ENCODE measurements at regions not wholly inside any gene's neighbourhood (a gene's known extent, or its start where the extent isn't known, plus 50 kb on each side); places are given as distances from the start of the nearest gene placed in this dataset.

DNA sequence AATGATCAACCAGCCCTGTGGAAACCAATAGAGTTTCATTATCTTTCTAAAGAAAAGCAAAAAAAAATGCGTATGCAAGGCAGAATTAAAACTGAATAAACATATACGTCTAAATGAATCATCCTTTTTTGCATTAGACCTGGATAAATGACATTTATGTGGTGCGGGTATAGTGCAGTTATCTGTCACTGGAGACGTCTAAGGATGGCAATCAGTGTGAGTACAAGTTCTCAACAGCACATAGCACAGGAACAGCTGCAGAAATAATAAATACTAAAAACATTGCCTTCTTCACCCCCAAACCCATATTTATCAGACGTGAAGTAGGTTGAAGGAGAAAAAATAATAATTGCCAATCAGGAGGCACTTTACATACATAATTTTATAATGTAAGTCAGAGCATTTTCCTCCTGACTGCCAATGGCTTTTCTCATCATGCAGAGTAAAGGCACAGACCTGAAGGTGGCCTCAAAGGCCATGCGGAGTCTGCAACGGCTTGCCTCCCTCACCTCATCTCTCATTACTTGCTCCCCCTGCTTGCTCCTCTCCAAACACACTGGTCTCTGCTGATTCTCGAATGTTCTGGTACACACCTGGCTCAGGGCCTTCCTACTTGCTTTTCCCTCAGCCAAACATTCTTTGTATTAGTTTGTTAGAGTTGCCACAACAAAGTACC, 574.7 kb upstream of the PLXNA2 start:
- no peaks in the 10 kb centered on the region for H3K4me1 ChIP-seq (ENCODE audit: control insufficient read depth, insufficient read depth, low read length)

DNA sequence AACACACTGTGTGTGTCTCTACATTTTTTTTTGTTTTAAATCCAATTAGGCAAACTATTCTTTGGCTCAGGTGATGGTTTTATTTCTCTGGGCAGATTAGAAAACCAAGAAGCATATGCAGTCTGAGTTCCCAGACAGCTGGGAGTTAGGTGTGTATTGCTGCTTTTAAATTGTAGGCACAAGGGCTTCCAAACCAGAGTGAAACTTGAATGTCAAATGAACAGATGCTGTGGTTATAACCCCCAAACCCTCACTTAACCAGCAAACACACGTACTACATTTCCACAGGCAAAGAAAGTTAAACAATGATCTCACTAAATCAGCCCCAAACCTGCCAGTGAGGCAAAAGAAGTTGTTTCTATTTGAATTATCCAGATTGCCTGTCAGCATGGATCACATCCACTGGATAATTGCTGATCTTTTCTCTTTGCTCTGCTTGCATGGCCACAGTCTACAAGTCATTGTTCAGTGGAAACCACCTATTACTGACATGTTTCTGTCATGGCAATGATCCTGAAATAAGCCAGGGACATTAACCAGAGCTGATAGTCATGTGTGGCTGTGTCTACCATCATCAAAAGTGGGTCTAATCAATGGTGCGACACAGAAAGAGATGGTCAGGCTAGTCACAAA, 576.5 kb upstream of the PLXNA2 start:
- Mint-ChIP-seq H3K4me3 (no peak overlapping the region), H3K36me3 (ENCODE audit: low read depth) (no peaks in the 10 kb centered on the region), H3K27ac (no peak overlapping the region), H3K9me3 (no peaks in the 10 kb centered on the region), H3K4me1 (peaks cover 5% of the 10 kb centered on the region), H3K27me3 (ENCODE audit: insufficient read depth) (no peaks in the 10 kb centered on the region)
- WGBS, 2 experiments (ENCODE audit: insufficient coverage in 1 of 2, insufficient read length in 1 of 2), result 44% methylated on average over 2 of the region's 2 CpGs; no CpG with 5 or more reads in 1 of the 2 experiments
- no peaks in the 10 kb centered on the region for H3K36me3 ChIP-seq (ENCODE audit: control insufficient read depth, insufficient read depth, low read length)
- H3K9ac ChIP-seq (ENCODE audit: extremely low read depth, low read length, poor library complexity, severe bottlenecking), result no peak overlapping the region
- H3K27ac ChIP-seq (ENCODE audit: low read depth, low read length), result no peak overlapping the region
- TF ChIP-seq, protein P1, sequence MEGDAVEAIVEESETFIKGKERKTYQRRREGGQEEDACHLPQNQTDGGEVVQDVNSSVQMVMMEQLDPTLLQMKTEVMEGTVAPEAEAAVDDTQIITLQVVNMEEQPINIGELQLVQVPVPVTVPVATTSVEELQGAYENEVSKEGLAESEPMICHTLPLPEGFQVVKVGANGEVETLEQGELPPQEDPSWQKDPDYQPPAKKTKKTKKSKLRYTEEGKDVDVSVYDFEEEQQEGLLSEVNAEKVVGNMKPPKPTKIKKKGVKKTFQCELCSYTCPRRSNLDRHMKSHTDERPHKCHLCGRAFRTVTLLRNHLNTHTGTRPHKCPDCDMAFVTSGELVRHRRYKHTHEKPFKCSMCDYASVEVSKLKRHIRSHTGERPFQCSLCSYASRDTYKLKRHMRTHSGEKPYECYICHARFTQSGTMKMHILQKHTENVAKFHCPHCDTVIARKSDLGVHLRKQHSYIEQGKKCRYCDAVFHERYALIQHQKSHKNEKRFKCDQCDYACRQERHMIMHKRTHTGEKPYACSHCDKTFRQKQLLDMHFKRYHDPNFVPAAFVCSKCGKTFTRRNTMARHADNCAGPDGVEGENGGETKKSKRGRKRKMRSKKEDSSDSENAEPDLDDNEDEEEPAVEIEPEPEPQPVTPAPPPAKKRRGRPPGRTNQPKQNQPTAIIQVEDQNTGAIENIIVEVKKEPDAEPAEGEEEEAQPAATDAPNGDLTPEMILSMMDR (conservative IDR thresholded peaks at IDR 0.05), result no peak
- H3K4me3 ChIP-seq (ENCODE audit: low read length), result no peak overlapping the region
- no peaks in the 10 kb centered on the region for H3K9me3 ChIP-seq (ENCODE audit: control insufficient read depth, low read length)
- no peaks in the 10 kb centered on the region for H3K27me3 ChIP-seq (ENCODE audit: control insufficient read depth, insufficient read depth, low read length, poor library complexity, severe bottlenecking)
- DNase-seq, result no peak
- no peaks in the 10 kb centered on the region for H3K4me1 ChIP-seq (ENCODE audit: control insufficient read depth, insufficient read depth, low read length)

More for the DNA sequence above, 574.7 kb upstream of the PLXNA2 start:
- Mint-ChIP-seq H3K4me1 (peaks cover 5% of the 10 kb centered on the region), H3K4me3 (no peak overlapping the region), H3K27me3 (ENCODE audit: insufficient read depth) (no peaks in the 10 kb centered on the region), H3K36me3 (ENCODE audit: low read depth) (no peaks in the 10 kb centered on the region), H3K9me3 (no peaks in the 10 kb centered on the region), H3K27ac (no peak overlapping the region)
- H3K4me3 ChIP-seq (ENCODE audit: low read length), result no peak overlapping the region
- TF ChIP-seq, protein P1 (conservative IDR thresholded peaks at IDR 0.05), result no peak
- no peaks in the 10 kb centered on the region for H3K27me3 ChIP-seq (ENCODE audit: control insufficient read depth, insufficient read depth, low read length, poor library complexity, severe bottlenecking)
- DNase-seq, result no peak
- H3K27ac ChIP-seq (ENCODE audit: low read depth, low read length), result no peak overlapping the region
- no peak overlapping the region for H3K9ac ChIP-seq (ENCODE audit: extremely low read depth, low read length, poor library complexity, severe bottlenecking)
- H3K9me3 ChIP-seq (ENCODE audit: control insufficient read depth, low read length), result no peaks in the 10 kb centered on the region
- no peaks in the 10 kb centered on the region for H3K36me3 ChIP-seq (ENCODE audit: control insufficient read depth, insufficient read depth, low read length)
- 89 to 97% methylated on average over 4 to 8 of the region's 8 CpGs for WGBS, 2 experiments (ENCODE audit: insufficient coverage in 1 of 2, insufficient read length in 1 of 2)

DNA sequence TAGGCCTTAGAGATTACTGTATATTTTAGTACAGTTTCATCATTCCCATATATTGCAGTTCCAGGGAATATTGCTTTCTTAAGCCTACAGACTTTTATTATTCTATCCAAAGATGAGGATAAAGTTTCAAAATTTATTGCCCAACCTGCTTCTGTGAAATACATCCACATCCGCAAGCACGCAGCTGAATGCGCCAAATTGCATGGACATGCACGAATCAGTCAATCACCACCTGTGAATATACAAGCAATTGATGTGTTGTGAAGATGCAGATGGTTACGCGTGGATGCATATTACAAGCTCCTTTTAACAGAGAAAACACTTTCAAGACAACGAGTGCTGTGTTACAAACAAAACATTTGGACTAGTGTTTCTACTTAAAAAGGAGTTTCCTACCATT, 577.8 kb upstream of the PLXNA2 start:
- H3K4me1 Mint-ChIP-seq, result peaks cover 5% of the 10 kb centered on the region

More for the DNA sequence above, 577.8 kb upstream of the PLXNA2 start:
- Histone ChIP-seq H3K36me3 (ENCODE audit: control insufficient read depth, insufficient read depth, low read length) (no peaks in the 10 kb centered on the region), H3K9me3 (ENCODE audit: control insufficient read depth, low read length) (no peaks in the 10 kb centered on the region), H3K27me3 (ENCODE audit: control insufficient read depth, insufficient read depth, low read length, poor library complexity, severe bottlenecking) (no peaks in the 10 kb centered on the region), H3K4me1 (ENCODE audit: control insufficient read depth, insufficient read depth, low read length) (no peaks in the 10 kb centered on the region), H3K9ac (ENCODE audit: extremely low read depth, low read length, poor library complexity, severe bottlenecking) (no peak overlapping the region), H3K27ac (ENCODE audit: low read depth, low read length) (no peak overlapping the region), H3K4me3 (ENCODE audit: low read length) (no peak overlapping the region)
- Mint-ChIP-seq H3K27ac (no peak overlapping the region), H3K36me3 (ENCODE audit: low read depth) (no peaks in the 10 kb centered on the region), H3K9me3 (no peaks in the 10 kb centered on the region), H3K4me3 (no peak overlapping the region), H3K27me3 (ENCODE audit: insufficient read depth) (no peaks in the 10 kb centered on the region)
- TF ChIP-seq, protein P1 (conservative IDR thresholded peaks at IDR 0.05), result no peak
- no peak for DNase-seq
- 95 to 96% methylated on average over 7 of the region's 7 CpGs for WGBS, 2 experiments (ENCODE audit: insufficient coverage in 1 of 2, insufficient read length in 1 of 2)

Measured in endodermal cell (in vitro differentiated cells).